Activated T-cell treated with anti-CD3 and anti-CD28 coated beads, Interleukin-2, amount 50 U/mL, for 24 hours (primary cell): ENCODE measurements at regions not wholly inside any gene's neighbourhood (a gene's known extent, or its start where the extent isn't known, plus 50 kb on each side); places are given as distances from the start of the nearest gene placed in this dataset.
"Not testable (repeated sequence)": the region's sequence is repeated elsewhere in the genome, so short reads cannot be mapped to it uniquely, and the experiment has no call there.

Source experiments
- DNase-seq: peaks from one replicate; pipeline ENCODE4 v3.0.0-alpha.2; 2020
- H3K27ac Mint-ChIP-seq: 2 replicates; pipeline ENCODE4 v1.8.0; 2020; ENCODE audit warnings: mild to moderate bottlenecking, mixed read lengths
- H3K27me3 Mint-ChIP-seq: 2 replicates; pipeline ENCODE4 v1.8.0; 2020; ENCODE audit warnings: mixed read lengths
- H3K36me3 Mint-ChIP-seq: 2 replicates; pipeline ENCODE4 v1.8.0; 2020; ENCODE audit warnings: low read depth, mixed read lengths
- H3K4me1 Mint-ChIP-seq: 2 replicates; pipeline ENCODE4 v1.8.0; 2020; ENCODE audit warnings: low read depth, mixed read lengths
- H3K4me3 Mint-ChIP-seq: 2 replicates; pipeline ENCODE4 v1.8.0; 2020; ENCODE audit warnings: mild to moderate bottlenecking, moderate library complexity, mixed read lengths
- H3K9me3 Mint-ChIP-seq: 2 replicates; pipeline ENCODE4 v1.8.0; 2020; ENCODE audit warnings: mixed read lengths

GRCh38 chr4:54585321-54586000, 72.3 kb upstream of the KIT start:
- Mint-ChIP-seq H3K27me3 (peaks cover 10% of the 10 kb centered on the region), H3K4me3 (no peak overlapping the region), H3K36me3 (no peaks in the 10 kb centered on the region), H3K9me3 (no peaks in the 10 kb centered on the region), H3K27ac (no peak overlapping the region), H3K4me1 (no peaks in the 10 kb centered on the region)
- no peak for DNase-seq

GRCh38 chr4:54586320-54586955, 71.3 kb upstream of the KIT start:
- H3K9me3 Mint-ChIP-seq = no peaks in the 10 kb centered on the region
- no peak for DNase-seq
- H3K27ac Mint-ChIP-seq = no peak overlapping the region
- H3K36me3 Mint-ChIP-seq = no peaks in the 10 kb centered on the region
- H3K4me1 Mint-ChIP-seq = no peaks in the 10 kb centered on the region
- peaks cover 10% of the 10 kb centered on the region for H3K27me3 Mint-ChIP-seq
- H3K4me3 Mint-ChIP-seq = no peak overlapping the region

- Mint-ChIP-seq H3K27me3 (peaks cover 10% of the 10 kb centered on the region), H3K9me3 (no peaks in the 10 kb centered on the region), H3K4me3 (no peak overlapping the region), H3K36me3 (no peaks in the 10 kb centered on the region), H3K27ac (no peak overlapping the region), H3K4me1 (no peaks in the 10 kb centered on the region)
- no peak for DNase-seq
Observed at GRCh38 chr4:54587107-54587891, 70.5 kb upstream of the KIT start.

- Mint-ChIP-seq H3K4me3 (no peak overlapping the region), H3K27ac (no peak overlapping the region), H3K4me1 (no peaks in the 10 kb centered on the region), H3K36me3 (no peaks in the 10 kb centered on the region), H3K9me3 (no peaks in the 10 kb centered on the region), H3K27me3 (peaks cover 9% of the 10 kb centered on the region)
- no peak for DNase-seq
Observed at GRCh38 chr4:54588404-54588803, 69.4 kb upstream of the KIT start.

GRCh38 chr4:54589586-54589985, 68.2 kb upstream of the KIT start:
- Mint-ChIP-seq H3K36me3 (no peaks in the 10 kb centered on the region), H3K27ac (no peak overlapping the region), H3K9me3 (no peaks in the 10 kb centered on the region), H3K4me3 (no peak overlapping the region), H3K27me3 (peaks cover 2% of the 10 kb centered on the region), H3K4me1 (no peaks in the 10 kb centered on the region)
- no peak for DNase-seq

GRCh38 chr4:54593795-54594322, 63.9 kb upstream of the KIT start:
- H3K4me3 Mint-ChIP-seq = no peak overlapping the region
- H3K36me3 Mint-ChIP-seq = no peaks in the 10 kb centered on the region
- no peak overlapping the region for H3K27ac Mint-ChIP-seq
- no peaks in the 10 kb centered on the region for H3K4me1 Mint-ChIP-seq
- no peak for DNase-seq
- no peaks in the 10 kb centered on the region for H3K9me3 Mint-ChIP-seq
- H3K27me3 Mint-ChIP-seq = no peaks in the 10 kb centered on the region

GRCh38 chr4:54596201-54596600, 61.6 kb upstream of the KIT start:
- Mint-ChIP-seq H3K27me3 (no peaks in the 10 kb centered on the region), H3K27ac (no peak overlapping the region), H3K4me1 (no peaks in the 10 kb centered on the region), H3K36me3 (no peaks in the 10 kb centered on the region), H3K9me3 (no peaks in the 10 kb centered on the region), H3K4me3 (no peak overlapping the region)
- DNase-seq = no peak

GRCh38 chr4:54597678-54598077, 60.1 kb upstream of the KIT start:
- not testable (repeated sequence) for H3K27ac Mint-ChIP-seq, H3K4me3 Mint-ChIP-seq, DNase-seq, H3K9me3 Mint-ChIP-seq, H3K27me3 Mint-ChIP-seq, H3K4me1 Mint-ChIP-seq, H3K36me3 Mint-ChIP-seq

- not testable (repeated sequence) for H3K27ac Mint-ChIP-seq, H3K27me3 Mint-ChIP-seq, H3K4me3 Mint-ChIP-seq, DNase-seq, H3K36me3 Mint-ChIP-seq, H3K4me1 Mint-ChIP-seq, H3K9me3 Mint-ChIP-seq
Observed at GRCh38 chr4:54602175-54602574, 55.6 kb upstream of the KIT start.

GRCh38 chr4:54607067-54607466, 50.7 kb upstream of the KIT start:
- Mint-ChIP-seq H3K27ac (no peak overlapping the region), H3K4me3 (no peak overlapping the region), H3K9me3 (no peaks in the 10 kb centered on the region), H3K4me1 (no peaks in the 10 kb centered on the region), H3K36me3 (no peaks in the 10 kb centered on the region), H3K27me3 (no peaks in the 10 kb centered on the region)
- DNase-seq = no peak

- no peak for DNase-seq
- H3K27me3 Mint-ChIP-seq = peaks cover under 1% of the 10 kb centered on the region
- no peaks in the 10 kb centered on the region for H3K9me3 Mint-ChIP-seq
- no peak overlapping the region for H3K27ac Mint-ChIP-seq
- no peaks in the 10 kb centered on the region for H3K4me1 Mint-ChIP-seq
- no peaks in the 10 kb centered on the region for H3K36me3 Mint-ChIP-seq
- no peak overlapping the region for H3K4me3 Mint-ChIP-seq
Observed at GRCh38 chr4:54607521-54607920, 50.2 kb upstream of the KIT start.
